IPS-18a (cell line): ENCODE measurements at regions not wholly inside any gene's neighbourhood (a gene's known extent, or its start where the extent isn't known, plus 50 kb on each side); places are given as distances from the start of the nearest gene placed in this dataset.

Experiments
- H3K27ac ChIP-seq: one replicate; pipeline ENCODE4 v1.5.1; 2013; ENCODE audit warnings: low read length
- H3K27me3 ChIP-seq: one replicate; pipeline ENCODE4 v1.6.1; 2013; ENCODE audit warnings: mild to moderate bottlenecking, low read length; ENCODE audit not compliant: control insufficient read depth, insufficient read depth
- H3K36me3 ChIP-seq: one replicate; pipeline ENCODE4 v1.6.1; 2013; ENCODE audit warnings: low read depth, low read length; ENCODE audit not compliant: control insufficient read depth
- H3K4me1 ChIP-seq: one replicate; pipeline ENCODE4 v1.6.1; 2013; ENCODE audit warnings: low read depth, low read length; ENCODE audit not compliant: control insufficient read depth
- H3K4me3 ChIP-seq: one replicate; pipeline ENCODE4 v1.5.1; 2013; ENCODE audit warnings: low read length
- H3K9ac ChIP-seq: one replicate; pipeline ENCODE4 v1.6.1; 2013; ENCODE audit warnings: mild to moderate bottlenecking, low read length, moderate library complexity
- H3K9me3 ChIP-seq: one replicate; pipeline ENCODE4 v1.6.1; 2013; ENCODE audit warnings: low read depth, low read length; ENCODE audit not compliant: control insufficient read depth

- Histone ChIP-seq H3K9ac (no peak overlapping the region), H3K27ac (no peak overlapping the region), H3K36me3 (no peaks in the 10 kb centered on the region), H3K4me3 (no peak overlapping the region), H3K9me3 (peaks cover 5% of the 10 kb centered on the region), H3K27me3 (no peaks in the 10 kb centered on the region), H3K4me1 (no peaks in the 10 kb centered on the region)
Measured at GRCh38 chr18:41324934-41325333, 630.1 kb upstream of the PIK3C3 start.

GRCh38 chr18:41324020-41324791 lies 630.8 kb upstream of the PIK3C3 start:
- Histone ChIP-seq H3K27ac (no peak overlapping the region), H3K4me1 (no peaks in the 10 kb centered on the region), H3K9ac (no peak overlapping the region), H3K27me3 (no peaks in the 10 kb centered on the region), H3K9me3 (peaks cover 5% of the 10 kb centered on the region), H3K4me3 (no peak overlapping the region), H3K36me3 (no peaks in the 10 kb centered on the region)

- Histone ChIP-seq H3K4me1 (no peaks in the 10 kb centered on the region), H3K36me3 (no peaks in the 10 kb centered on the region), H3K27me3 (no peaks in the 10 kb centered on the region), H3K9me3 (peaks cover 5% of the 10 kb centered on the region), H3K9ac (no peak overlapping the region), H3K4me3 (no peak overlapping the region), H3K27ac (no peak overlapping the region)
Measured at GRCh38 chr18:41323044-41323443, 632.0 kb upstream of the PIK3C3 start.

- Histone ChIP-seq H3K27ac (no peak overlapping the region), H3K9ac (no peak overlapping the region), H3K27me3 (no peaks in the 10 kb centered on the region), H3K4me1 (no peaks in the 10 kb centered on the region), H3K9me3 (peaks cover 5% of the 10 kb centered on the region), H3K36me3 (no peaks in the 10 kb centered on the region), H3K4me3 (no peak overlapping the region)
Measured at GRCh38 chr18:41320100-41320499, 634.9 kb upstream of the PIK3C3 start.

- Histone ChIP-seq H3K27me3 (no peaks in the 10 kb centered on the region), H3K9ac (no peak overlapping the region), H3K27ac (no peak overlapping the region), H3K9me3 (peaks cover 25% of the 10 kb centered on the region), H3K4me3 (no peak overlapping the region), H3K4me1 (peaks cover 20% of the 10 kb centered on the region), H3K36me3 (no peaks in the 10 kb centered on the region)
Measured at GRCh38 chr18:41315134-41315533, 639.9 kb upstream of the PIK3C3 start.

GRCh38 chr18:41311571-41312547 lies 643.2 kb upstream of the PIK3C3 start:
- H3K27ac ChIP-seq = peak overlapping the region; percentile 80
- H3K36me3 ChIP-seq = no peaks in the 10 kb centered on the region
- H3K4me1 ChIP-seq = peaks cover 20% of the 10 kb centered on the region
- peaks cover 25% of the 10 kb centered on the region for H3K9me3 ChIP-seq
- no peak overlapping the region for H3K9ac ChIP-seq
- peak overlapping the region; percentile 21 for H3K4me3 ChIP-seq
- H3K27me3 ChIP-seq = no peaks in the 10 kb centered on the region

- H3K36me3 ChIP-seq = no peaks in the 10 kb centered on the region
- no peak overlapping the region for H3K27ac ChIP-seq
- no peaks in the 10 kb centered on the region for H3K4me1 ChIP-seq
- peaks cover 4% of the 10 kb centered on the region for H3K9me3 ChIP-seq
- H3K27me3 ChIP-seq = no peaks in the 10 kb centered on the region
- no peak overlapping the region for H3K9ac ChIP-seq
- H3K4me3 ChIP-seq = no peak overlapping the region
Measured at GRCh38 chr18:41297740-41298139, 657.3 kb upstream of the PIK3C3 start.

- Histone ChIP-seq H3K36me3 (no peaks in the 10 kb centered on the region), H3K9me3 (no peaks in the 10 kb centered on the region), H3K4me1 (no peaks in the 10 kb centered on the region), H3K9ac (no peak overlapping the region), H3K27ac (no peak overlapping the region), H3K4me3 (no peak overlapping the region), H3K27me3 (no peaks in the 10 kb centered on the region)
Measured at GRCh38 chr18:41269294-41269693, 685.7 kb upstream of the PIK3C3 start.

GRCh38 chr18:41268271-41268670 lies 686.8 kb upstream of the PIK3C3 start:
- Histone ChIP-seq H3K27me3 (no peaks in the 10 kb centered on the region), H3K27ac (no peak overlapping the region), H3K9ac (no peak overlapping the region), H3K9me3 (no peaks in the 10 kb centered on the region), H3K4me3 (no peak overlapping the region), H3K4me1 (no peaks in the 10 kb centered on the region), H3K36me3 (no peaks in the 10 kb centered on the region)

- H3K4me1 ChIP-seq = no peaks in the 10 kb centered on the region
- no peak overlapping the region for H3K9ac ChIP-seq
- no peak overlapping the region for H3K27ac ChIP-seq
- H3K9me3 ChIP-seq = no peaks in the 10 kb centered on the region
- no peak overlapping the region for H3K4me3 ChIP-seq
- H3K36me3 ChIP-seq = no peaks in the 10 kb centered on the region
- H3K27me3 ChIP-seq = no peaks in the 10 kb centered on the region
Measured at GRCh38 chr18:41266616-41267015, 688.4 kb upstream of the PIK3C3 start.

- H3K36me3 ChIP-seq = no peaks in the 10 kb centered on the region
- no peak overlapping the region for H3K4me3 ChIP-seq
- H3K9me3 ChIP-seq = no peaks in the 10 kb centered on the region
- H3K4me1 ChIP-seq = no peaks in the 10 kb centered on the region
- no peaks in the 10 kb centered on the region for H3K27me3 ChIP-seq
- no peak overlapping the region for H3K9ac ChIP-seq
- H3K27ac ChIP-seq = no peak overlapping the region
Measured at GRCh38 chr18:41266204-41266603, 688.8 kb upstream of the PIK3C3 start.
